K562 (cell line): ENCODE measurements at regions not wholly inside any gene's neighbourhood (a gene's known extent, or its start where the extent isn't known, plus 50 kb on each side); places are given as distances from the start of the nearest gene placed in this dataset.

Experiments used
- CBFA2T3 ChIP-seq: fragments of 450-650 bp; IDR thresholded peaks from 2 replicates; pipeline ENCODE4 v1.6.1; 2017
- E2F1 ChIP-seq: sonication (generic); formaldehyde crosslinking; IDR thresholded peaks from 2 replicates; pipeline ENCODE4 v1.8.1; 2023; ENCODE audit warnings: mild to moderate bottlenecking, missing genetic modification reagents, moderate library complexity
- POLR2A ChIP-seq: fragments of 450-650 bp; conservative IDR thresholded peaks from 2 replicates; pipeline ENCODE4 v1.6.1; 2016

- TF ChIP-seq POLR2A: no peak
- no peak for TF ChIP-seq CBFA2T3
- no peak for TF ChIP-seq E2F1 (CRISPR knock-in tag)
Observed at GRCh38 chr14:86052868-86053267, 522.9 kb downstream of the FLRT2 start.
